ENCODE measurements at regions not wholly inside any gene's neighbourhood (a gene's known extent, or its start where the extent isn't known, plus 50 kb on each side); places are given as distances from the start of the nearest gene placed in this dataset.
A peak's percentile ranks its signal among the peaks of the same experiment; 100 is the strongest.

- TF ChIP-seq CTCF (optimal IDR thresholded peaks at IDR 0.05 in 1 of 3, IDR thresholded peaks at IDR 0.05 in 1 of 3, conservative IDR thresholded peaks at IDR 0.05 in 1 of 3; ENCODE audit: extremely low read depth in 1 of 3, insufficient read depth in 2 of 3, low read length in 3 of 3) = peak; percentile 33 to 68 (median 66)
- TF ChIP-seq EZH2 (IDR thresholded peaks at IDR 0.05; ENCODE audit: low read length) = no peak
Observed at GRCh38 chr1:29912425-29912824, 676.1 kb downstream of the PTPRU start.

Measured in keratinocyte (primary cell).